SK-N-SH (cell line): ENCODE measurements at regions not wholly inside any gene's neighbourhood (a gene's known extent, or its start where the extent isn't known, plus 50 kb on each side); places are given as distances from the start of the nearest gene placed in this dataset.

Source experiments
- CTCF ChIA-PET: fragments of 300-600, 350-600 bp; formaldehyde crosslinking; extraction: SDS; loops from one replicate; lab custom pipeline; 2021; lab: Yijun Ruan, JAX
- POLR2A ChIA-PET: fragments of 350-600 bp; sonication (Branson Sonifier 250); formaldehyde crosslinking; extraction: SDS; loops from one replicate; lab custom pipeline; 2020; ENCODE audit warnings: antibody characterized with exemption, inconsistent platforms; lab: Yijun Ruan, JAX
- DNase-seq: peaks from one replicate; pipeline ENCODE4 v3.0.0; 2012
- H2AFZ ChIP-seq: fragments of 200-600 bp; sonication (generic); 2 replicates; pipeline ENCODE4 v1.8.1; 2016; ENCODE audit warnings: antibody characterized with exemption, mild to moderate bottlenecking, low read depth
- H3F3A ChIP-seq: fragments of 200-600 bp; sonication (generic); replicated peaks from 2 replicates; pipeline ENCODE3; 2016; ENCODE audit warnings: antibody characterized with exemption, mild to moderate bottlenecking; ENCODE audit not compliant: insufficient read depth
- H3K27ac ChIP-seq, 2 experiments: fragments of 200-500 bp in 1 of 2; fragments of 200-600 bp in 1 of 2; sonication (Bioruptor generic) in 1 of 2; sonication (generic), shearing (Covaris generic) in 1 of 2; 2 replicates each; pipeline versions ENCODE4 v1.5.1 to v1.6.1; 2014 to 2016; ENCODE audit warnings: low read depth in 2 of 2, inconsistent platforms in 1 of 2, low read length in 1 of 2, mild to moderate bottlenecking in 1 of 2, mixed read lengths in 1 of 2
- H3K27me3 ChIP-seq: fragments of 200-600 bp; sonication (generic), shearing (Covaris generic); 2 replicates; pipeline ENCODE4 v1.6.1; 2016; ENCODE audit warnings: mixed run types; ENCODE audit not compliant: insufficient read depth
- H3K36me3 ChIP-seq, 2 experiments: fragments of 200-500 bp in 1 of 2; fragments of 200-600 bp in 1 of 2; sonication (Bioruptor generic) in 1 of 2; sonication (generic) in 1 of 2; replicated peaks in 1 of 2; 2 replicates each; pipeline versions ENCODE3 to v1.5.1; 2014 to 2016; ENCODE audit warnings: low read length in 1 of 2, mild to moderate bottlenecking in 1 of 2; ENCODE audit not compliant: insufficient read depth in 2 of 2, control insufficient read depth in 1 of 2
- H3K4me1 ChIP-seq, 2 experiments: fragments of 200-500 bp in 1 of 2; fragments of 200-600 bp in 1 of 2; sonication (Bioruptor generic) in 1 of 2; sonication (generic), shearing (Covaris generic) in 1 of 2; 2 replicates each; pipeline versions ENCODE4 v1.5.1 to v1.6.1; 2014 to 2016; ENCODE audit warnings: low read depth in 1 of 2, low read length in 1 of 2, mixed run types in 1 of 2; ENCODE audit not compliant: insufficient read depth in 2 of 2, control insufficient read depth in 1 of 2
- H3K4me2 ChIP-seq: fragments of 200-600 bp; sonication (generic), shearing (Covaris generic); 2 replicates; pipeline ENCODE4 v1.6.1; 2017; ENCODE audit warnings: mixed run types
- H3K4me3 ChIP-seq, 2 experiments: fragments of 200-500 bp in 1 of 2; fragments of 200-600 bp in 1 of 2; sonication (Bioruptor generic) in 1 of 2; sonication (generic), shearing (Covaris generic) in 1 of 2; 2 replicates each; pipeline versions ENCODE4 v1.5.1 to v1.8.1; 2014 to 2016; ENCODE audit warnings: low read depth in 2 of 2, inconsistent platforms in 1 of 2, low read length in 1 of 2, mild to moderate bottlenecking in 1 of 2, mixed read lengths in 1 of 2, moderate library complexity in 1 of 2
- H3K79me2 ChIP-seq: fragments of 200-600 bp; sonication (generic); 2 replicates; pipeline ENCODE4 v1.8.1; 2017; ENCODE audit warnings: mild to moderate bottlenecking; ENCODE audit not compliant: insufficient read depth
- H3K9ac ChIP-seq: fragments of 200-600 bp; sonication (generic); 2 replicates; pipeline ENCODE4 v1.6.1; 2017; ENCODE audit warnings: mixed run types
- H3K9me2 ChIP-seq: fragments of 200-600 bp; sonication (generic); 2 replicates; pipeline ENCODE4 v1.6.1; 2017; ENCODE audit warnings: mixed run types
- H3K9me3 ChIP-seq: fragments of 200-600 bp; sonication (generic); 2 replicates; pipeline ENCODE4 v1.6.1; 2017; ENCODE audit warnings: mixed run types, mild to moderate bottlenecking, moderate library complexity
- H4K20me1 ChIP-seq: fragments of 200-600 bp; sonication (generic); 2 replicates; pipeline ENCODE4 v1.6.1; 2017; ENCODE audit warnings: mild to moderate bottlenecking, mixed run types; ENCODE audit not compliant: insufficient read depth
- ELF1 ChIP-seq: IDR thresholded peaks from 2 replicates; pipeline ENCODE4 v1.4.0; 2012
- EP300 ChIP-seq, 2 experiments: IDR thresholded peaks; 2 replicates each; pipeline versions ENCODE4 v1.4.0 to v1.6.1; 2012; ENCODE audit warnings: borderline replicate concordance in 1 of 2, low read depth in 1 of 2, low read length in 1 of 2
- FOSL2 ChIP-seq: IDR thresholded peaks from 2 replicates; pipeline ENCODE4 v1.4.0; 2012; ENCODE audit warnings: low read depth, mild to moderate bottlenecking, moderate library complexity, borderline replicate concordance
- FOXJ3 ChIP-seq: sonication (generic); formaldehyde crosslinking; IDR thresholded peaks from 2 replicates; pipeline ENCODE4 v1.5.1; 2020; ENCODE audit warnings: mild to moderate bottlenecking, missing genetic modification reagents
- GABPA ChIP-seq: IDR thresholded peaks from 2 replicates; pipeline ENCODE4 v1.4.0; 2012; ENCODE audit warnings: low read depth, mild to moderate bottlenecking
- GATA2 ChIP-seq: sonication (generic); formaldehyde crosslinking; IDR thresholded peaks from 2 replicates; pipeline ENCODE4 v1.5.0; 2020; ENCODE audit warnings: mild to moderate bottlenecking, missing genetic modification reagents
- IRF3 ChIP-seq: fragments of 150-350 bp; IDR thresholded peaks from 2 replicates; pipeline ENCODE4 v1.6.1; 2016; ENCODE audit warnings: mild to moderate bottlenecking, low read depth, low read length
- JUND ChIP-seq: IDR thresholded peaks from 2 replicates; pipeline ENCODE4 v1.4.0; 2012
- NFIC ChIP-seq: IDR thresholded peaks from 2 replicates; pipeline ENCODE4 v1.4.0; 2012; ENCODE audit warnings: borderline replicate concordance
- NRF1 ChIP-seq: IDR thresholded peaks from 2 replicates; pipeline ENCODE4 v1.6.1; 2012; ENCODE audit warnings: low read depth, mild to moderate bottlenecking, low read length
- PBX3 ChIP-seq: IDR thresholded peaks from 2 replicates; pipeline ENCODE4; 2012
- RAD21 ChIP-seq: IDR thresholded peaks from 2 replicates; pipeline ENCODE4 v1.6.1; 2012; ENCODE audit warnings: mild to moderate bottlenecking, low read length
- RCOR1 ChIP-seq: fragments of 150-350 bp; IDR thresholded peaks from 2 replicates; pipeline ENCODE4 v1.6.1; 2017; ENCODE audit warnings: antibody characterized with exemption, low read length
- SIN3A ChIP-seq: IDR thresholded peaks from 2 replicates; pipeline ENCODE4 v1.6.1; 2012; ENCODE audit warnings: low read depth, mild to moderate bottlenecking, low read length, moderate library complexity, borderline replicate concordance
- SMC3 ChIP-seq: IDR thresholded peaks from 2 replicates; pipeline ENCODE4 v1.6.1; 2012; ENCODE audit warnings: low read depth, low read length, improper control_type of control experiment
- TEAD4 ChIP-seq: IDR thresholded peaks from 2 replicates; pipeline ENCODE4 v1.4.0; 2012; ENCODE audit warnings: mild to moderate bottlenecking, borderline replicate concordance; ENCODE audit not compliant: insufficient read depth
- USF1 ChIP-seq: IDR thresholded peaks from 2 replicates; pipeline ENCODE4 v1.4.0; 2012; ENCODE audit warnings: low read depth, borderline replicate concordance
- USF2 ChIP-seq: fragments of 150-350 bp; IDR thresholded peaks from 2 replicates; pipeline ENCODE4 v1.6.1; 2017; ENCODE audit warnings: antibody characterized with exemption, low read length, low read depth, borderline replicate concordance
- YY1 ChIP-seq: IDR thresholded peaks from 2 replicates; pipeline ENCODE4 v1.4.0; 2012; ENCODE audit warnings: low read depth, mild to moderate bottlenecking
- WGBS: methylation state at CpG from one replicate; pipeline ENCODE4 v1.1.6; 2017; ENCODE audit warnings: low lambda C conversion rate; 5-methylcytosine and 5-hydroxymethylcytosine counted together

- H2AFZ ChIP-seq: no peak overlapping the region
- TF ChIP-seq YY1 (no peak), GABPA (no peak), TEAD4 (no peak), RAD21 (no peak), GATA2 (no peak), USF2 (no peak), NFIC (no peak), JUND (no peak), FOSL2 (no peak), ELF1 (no peak), SMC3 (no peak), EP300 (IDR thresholded peaks at IDR 0.05; ENCODE audit: borderline replicate concordance in 1 of 2, low read depth in 1 of 2, low read length in 1 of 2) (no peak), RCOR1 (no peak)
- CTCF ChIA-PET: interaction anchor here (1.6 kb wide), 1 partner anchor 13 kb away, joined by 4 read pairs; no protein-coding TSS in a partner anchor
- H3K4me2 ChIP-seq: no peak overlapping the region
- H3F3A ChIP-seq: no peaks in the 10 kb centered on the region
- WGBS: 11% methylated on average over 5 of the region's 5 CpGs
- H3K9ac ChIP-seq: no peak overlapping the region
- peaks cover 10% of the 10 kb centered on the region; the same call in 1 of the 2 replicates for H3K27me3 ChIP-seq
- no peaks in the 10 kb centered on the region for H3K79me2 ChIP-seq
- H3K27ac ChIP-seq: no peak overlapping the region
- no peaks in the 10 kb centered on the region for H3K36me3 ChIP-seq
- POLR2A ChIA-PET: no interaction called here
- no peaks in the 10 kb centered on the region for H3K4me1 ChIP-seq
- H3K9me2 ChIP-seq: no peaks in the 10 kb centered on the region
- DNase-seq: no peak
- H3K4me3 ChIP-seq: no peak overlapping the region
- no peaks in the 10 kb centered on the region for H3K9me3 ChIP-seq
- no peaks in the 10 kb centered on the region for H4K20me1 ChIP-seq
Measured at GRCh38 chr7:97280950-97281349, 163.5 kb downstream of the SDHAF3 start.

- H3K4me1 ChIP-seq: no peaks in the 10 kb centered on the region
- no peak for TF ChIP-seq TEAD4
- TF ChIP-seq FOXJ3 (CRISPR knock-in tag): no peak
- TF ChIP-seq GABPA: no peak
- no peak for TF ChIP-seq YY1
- no peak for TF ChIP-seq GATA2
- TF ChIP-seq NRF1: no peak
- TF ChIP-seq USF1: no peak
- no peak for TF ChIP-seq SIN3A
- TF ChIP-seq PBX3: no peak
- no peak for TF ChIP-seq NFIC
- TF ChIP-seq SMC3: no peak
- TF ChIP-seq IRF3: no peak
- no peak for TF ChIP-seq ELF1
- no peak for TF ChIP-seq JUND
- no peak for TF ChIP-seq USF2
- TF ChIP-seq, all 33 proteins: peak for 0
- H3K9me2 ChIP-seq: no peaks in the 10 kb centered on the region
- H3K36me3 ChIP-seq: no peaks in the 10 kb centered on the region
- peaks cover 5% of the 10 kb centered on the region; the same call in 1 of the 2 replicates for H3K27me3 ChIP-seq
- H3K79me2 ChIP-seq: no peaks in the 10 kb centered on the region
- no peak for DNase-seq
- 0% methylated on average over 2 of the region's 2 CpGs for WGBS
- H2AFZ ChIP-seq: no peak overlapping the region
- no peak overlapping the region for H3K4me3 ChIP-seq
- POLR2A ChIA-PET: no interaction called here
- no peak overlapping the region for H3K27ac ChIP-seq
- no peak overlapping the region for H3K4me2 ChIP-seq
- no peaks in the 10 kb centered on the region for H4K20me1 ChIP-seq
- CTCF ChIA-PET: interaction anchor here (1.4 to 1.5 kb wide), 2 partner anchors 10 to 181 kb away, joined by 5 read pairs; no protein-coding TSS in a partner anchor
- H3F3A ChIP-seq: no peaks in the 10 kb centered on the region
- no peak overlapping the region for H3K9ac ChIP-seq
- H3K9me3 ChIP-seq: no peaks in the 10 kb centered on the region
Measured at GRCh38 chr7:97285348-97285747, 167.8 kb downstream of the SDHAF3 start.
